ENCODE measurements at regions not wholly inside any gene's neighbourhood (a gene's known extent, or its start where the extent isn't known, plus 50 kb on each side); places are given as distances from the start of the nearest gene placed in this dataset.

DNA sequence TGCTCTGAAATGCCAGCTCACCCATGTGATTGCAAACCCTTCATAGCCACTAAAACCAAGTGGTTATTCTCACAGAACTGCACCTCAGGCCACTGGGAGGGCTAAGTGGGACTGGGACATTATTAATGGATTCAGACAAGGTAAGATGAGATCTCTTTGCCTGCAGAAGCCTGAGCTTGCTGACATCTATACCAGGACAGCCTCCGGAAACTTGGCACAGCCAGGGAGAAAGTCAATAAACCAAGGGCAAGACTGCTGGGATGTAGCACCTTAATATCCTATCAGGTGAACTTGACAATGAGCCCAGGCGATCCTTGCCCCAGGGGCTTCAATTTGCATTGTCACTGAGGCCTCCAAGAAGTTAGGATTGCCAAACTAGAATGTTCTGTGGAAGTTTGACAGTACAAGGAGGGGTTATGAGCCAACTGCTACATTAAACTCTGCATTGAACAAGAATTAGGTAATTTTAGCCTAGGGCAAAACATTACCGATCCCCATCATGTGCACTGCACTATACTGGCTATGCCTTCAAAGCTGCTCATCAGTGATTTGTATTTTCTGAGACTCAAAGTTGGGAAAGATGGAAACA is 60.1 kb upstream of the RALGAPA2 start:
- TF ChIP-seq, protein P1, sequence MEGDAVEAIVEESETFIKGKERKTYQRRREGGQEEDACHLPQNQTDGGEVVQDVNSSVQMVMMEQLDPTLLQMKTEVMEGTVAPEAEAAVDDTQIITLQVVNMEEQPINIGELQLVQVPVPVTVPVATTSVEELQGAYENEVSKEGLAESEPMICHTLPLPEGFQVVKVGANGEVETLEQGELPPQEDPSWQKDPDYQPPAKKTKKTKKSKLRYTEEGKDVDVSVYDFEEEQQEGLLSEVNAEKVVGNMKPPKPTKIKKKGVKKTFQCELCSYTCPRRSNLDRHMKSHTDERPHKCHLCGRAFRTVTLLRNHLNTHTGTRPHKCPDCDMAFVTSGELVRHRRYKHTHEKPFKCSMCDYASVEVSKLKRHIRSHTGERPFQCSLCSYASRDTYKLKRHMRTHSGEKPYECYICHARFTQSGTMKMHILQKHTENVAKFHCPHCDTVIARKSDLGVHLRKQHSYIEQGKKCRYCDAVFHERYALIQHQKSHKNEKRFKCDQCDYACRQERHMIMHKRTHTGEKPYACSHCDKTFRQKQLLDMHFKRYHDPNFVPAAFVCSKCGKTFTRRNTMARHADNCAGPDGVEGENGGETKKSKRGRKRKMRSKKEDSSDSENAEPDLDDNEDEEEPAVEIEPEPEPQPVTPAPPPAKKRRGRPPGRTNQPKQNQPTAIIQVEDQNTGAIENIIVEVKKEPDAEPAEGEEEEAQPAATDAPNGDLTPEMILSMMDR (IDR thresholded peaks at IDR 0.05), result no peak
- Histone ChIP-seq H3K36me3 (no peaks in the 10 kb centered on the region), H3K27ac (no peak overlapping the region), H3K27me3 (no peaks in the 10 kb centered on the region), H3K9me3 (no peaks in the 10 kb centered on the region), H3K4me1 (no peaks in the 10 kb centered on the region), H3K4me3 (no peak overlapping the region), H3K9ac (ENCODE audit: low read depth in 2 of 2, low read length in 2 of 2) (no peak overlapping the region)
- DNase-seq, result no peak
- intact Hi-C loops (cut with DNase I), result no loop called here

DNA sequence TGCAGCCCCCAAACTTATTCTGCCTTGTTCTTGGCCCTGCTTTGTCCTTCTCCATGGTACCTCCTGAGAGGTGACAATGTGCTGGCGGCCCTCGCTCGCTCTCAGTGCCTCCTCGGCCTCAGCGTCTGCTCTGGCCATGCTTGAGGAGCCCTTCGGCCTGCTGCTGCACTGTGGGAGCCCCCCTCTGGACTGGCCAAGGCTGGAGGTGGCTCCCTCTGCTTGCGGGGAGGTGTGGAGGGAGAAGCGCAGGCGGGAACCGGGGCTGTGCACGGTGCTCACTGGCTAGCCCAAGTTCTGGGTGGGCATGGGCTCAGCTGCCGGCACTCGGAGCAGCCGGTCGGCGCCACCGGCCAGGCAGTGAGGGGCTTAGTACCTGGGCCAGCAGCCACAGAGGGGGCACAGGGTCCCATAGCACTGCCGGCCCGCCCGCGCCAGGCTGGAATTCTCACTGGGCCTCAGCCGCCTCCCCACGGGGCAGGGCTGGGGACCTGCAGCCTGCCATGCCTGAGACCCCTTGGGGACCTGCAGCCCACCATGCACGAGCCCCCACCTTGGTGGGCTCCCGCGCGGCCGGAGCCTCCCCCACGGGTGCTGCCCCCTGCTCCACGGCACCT is 55.9 kb upstream of the RALGAPA2 start:
- no peak overlapping the region for H3K9ac ChIP-seq (ENCODE audit: low read depth in 2 of 2, low read length in 2 of 2)
- no peaks in the 10 kb centered on the region for H3K4me1 ChIP-seq
- no peak for DNase-seq
- TF ChIP-seq, protein P1 (IDR thresholded peaks at IDR 0.05), result no peak
- intact Hi-C loops (cut with DNase I), result no loop called here
- H3K9me3 ChIP-seq, result no peaks in the 10 kb centered on the region
- no peaks in the 10 kb centered on the region for H3K27me3 ChIP-seq
- H3K27ac ChIP-seq, result no peak overlapping the region
- no peak overlapping the region for H3K4me3 ChIP-seq
- H3K36me3 ChIP-seq, result no peaks in the 10 kb centered on the region

DNA sequence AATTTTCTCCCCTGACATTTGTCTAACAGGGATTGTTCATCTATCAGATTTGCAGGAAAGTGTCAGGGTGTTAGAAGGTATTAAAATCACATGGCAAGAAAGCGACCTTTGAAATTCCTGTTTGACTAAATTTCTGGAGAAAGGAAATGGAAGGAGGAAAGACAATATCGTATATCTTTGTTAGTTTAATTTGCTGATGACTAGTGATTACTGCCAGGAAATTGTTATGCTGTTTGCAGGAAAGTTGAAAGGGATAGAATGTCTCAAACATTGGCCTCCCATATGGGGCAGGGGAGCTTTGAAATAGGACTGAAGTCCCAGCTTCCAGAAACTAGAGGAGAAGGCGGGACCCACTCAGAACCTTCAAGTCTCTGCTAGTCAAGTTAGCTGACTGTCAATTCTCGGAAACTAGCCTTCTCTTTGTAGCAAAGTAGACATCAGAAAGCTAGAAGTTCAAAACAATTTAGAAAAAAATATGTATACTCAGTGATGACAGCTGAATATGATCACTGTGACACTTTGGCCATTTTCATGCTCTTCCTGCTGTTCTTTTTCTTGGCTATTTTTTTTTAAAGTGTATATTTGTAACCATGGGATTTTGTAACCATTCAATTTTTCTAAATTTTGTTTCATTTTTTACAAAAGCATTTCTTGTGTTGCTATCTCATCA is 53.4 kb upstream of the RALGAPA2 start:
- Histone ChIP-seq H3K36me3 (no peaks in the 10 kb centered on the region), H3K27me3 (no peaks in the 10 kb centered on the region), H3K9me3 (no peaks in the 10 kb centered on the region), H3K27ac (peak overlapping the region; percentile 9), H3K4me1 (no peaks in the 10 kb centered on the region), H3K4me3 (no peak overlapping the region), H3K9ac (ENCODE audit: low read depth in 2 of 2, low read length in 2 of 2) (no peak overlapping the region)
- intact Hi-C loops (cut with DNase I), result no loop called here
- TF ChIP-seq, protein P1 (IDR thresholded peaks at IDR 0.05), result no peak
- DNase-seq, result no peak

DNA sequence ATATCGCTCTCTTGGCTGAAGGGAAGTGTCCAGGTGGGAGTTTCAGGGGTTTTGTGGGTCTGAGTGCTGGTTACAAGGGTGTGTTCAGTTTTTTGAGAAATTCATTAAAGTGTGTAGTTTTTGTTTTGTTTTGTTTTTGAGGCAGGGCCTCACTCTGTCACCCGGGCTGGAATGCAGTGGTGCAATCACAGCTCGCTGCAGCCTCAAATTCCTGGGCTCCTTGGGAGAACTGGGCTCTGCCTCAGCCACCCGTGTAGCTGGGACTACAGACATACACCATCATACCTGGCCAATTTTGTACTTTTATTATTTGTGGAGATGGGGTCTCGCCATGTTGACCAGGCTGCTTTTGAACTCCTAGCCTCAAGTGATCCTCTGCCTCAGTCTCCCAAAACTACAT is 51.2 kb upstream of the RALGAPA2 start:
- DNase-seq, result no peak
- TF ChIP-seq, protein P1 (IDR thresholded peaks at IDR 0.05), result no peak

More for the DNA sequence above, 51.2 kb upstream of the RALGAPA2 start:
- Histone ChIP-seq H3K27me3 (no peaks in the 10 kb centered on the region), H3K36me3 (no peaks in the 10 kb centered on the region), H3K27ac (no peak overlapping the region), H3K9ac (ENCODE audit: low read depth in 2 of 2, low read length in 2 of 2) (no peak overlapping the region), H3K4me3 (no peak overlapping the region), H3K9me3 (no peaks in the 10 kb centered on the region), H3K4me1 (no peaks in the 10 kb centered on the region)
- intact Hi-C loops (cut with DNase I), result no loop called here

All from colonic mucosa (tissue), 4 donors.